CD4-positive, CD25-positive, alpha-beta regulatory T cell (primary cell): ENCODE measurements at regions not wholly inside any gene's neighbourhood (a gene's known extent, or its start where the extent isn't known, plus 50 kb on each side); places are given as distances from the start of the nearest gene placed in this dataset.

Experiments used
- ATAC-seq, 2 donors: fragments of 150-1000 bp; cut with Tn5 transposase; one replicate each; pipeline ENCODE4 v1.10.0; 2021; ENCODE audit warnings: low read depth in 2 of 2, moderate number of reproducible peaks in 2 of 2, moderate library complexity in 1 of 2
- DNase-seq, 3 donors: peaks; one replicate each; pipeline versions ENCODE4 v3.0.0 to v3.0.0-alpha.2; 2012 to 2022; ENCODE audit warnings: mixed read lengths in 1 of 3
- H3K27ac ChIP-seq: one replicate; pipeline ENCODE4 v1.7.0; 2013; ENCODE audit warnings: mild to moderate bottlenecking, low read length; ENCODE audit not compliant: insufficient read depth, poor library complexity, severe bottlenecking
- H3K27me3 ChIP-seq: one replicate; pipeline ENCODE4 v1.7.0; 2013; ENCODE audit warnings: low read length; ENCODE audit not compliant: control insufficient read depth, insufficient read depth
- H3K36me3 ChIP-seq: one replicate; pipeline ENCODE4 v1.7.0; 2013; ENCODE audit warnings: mild to moderate bottlenecking, low read length, moderate library complexity; ENCODE audit not compliant: control insufficient read depth, insufficient read depth
- H3K4me1 ChIP-seq: 2 replicates; pipeline ENCODE4 v1.7.0; 2013; ENCODE audit warnings: mild to moderate bottlenecking, low read length; ENCODE audit not compliant: insufficient read depth, control insufficient read depth, poor library complexity, severe bottlenecking
- H3K4me3 ChIP-seq: one replicate; pipeline ENCODE4 v1.7.0; 2013; ENCODE audit warnings: low read depth, mild to moderate bottlenecking, low read length, moderate library complexity
- H3K9me3 ChIP-seq, 2 experiments: 1 replicate in 1 of 2; 2 replicates in 1 of 2; pipeline ENCODE4 v1.7.0; 2013; ENCODE audit warnings: low read length in 2 of 2, mild to moderate bottlenecking in 1 of 2, moderate library complexity in 1 of 2; ENCODE audit not compliant: control insufficient read depth in 2 of 2
- H3K27ac Mint-ChIP-seq, 3 donors: one replicate each; pipeline ENCODE4 v1.8.0; 2020 to 2022; ENCODE audit warnings: mild to moderate bottlenecking in 3 of 3, mixed read lengths in 3 of 3, moderate library complexity in 2 of 3
- H3K27me3 Mint-ChIP-seq: one replicate; pipeline ENCODE4 v1.8.0; 2022; ENCODE audit warnings: mild to moderate bottlenecking, mixed read lengths
- H3K36me3 Mint-ChIP-seq: one replicate; pipeline ENCODE4 v1.8.0; 2020; ENCODE audit warnings: mixed read lengths
- H3K4me1 Mint-ChIP-seq, 4 donors: one replicate each; pipeline ENCODE4 v1.8.0; 2020 to 2022; ENCODE audit warnings: mixed read lengths in 4 of 4, mild to moderate bottlenecking in 1 of 4
- H3K4me3 Mint-ChIP-seq, 4 donors: one replicate each; pipeline ENCODE4 v1.8.0; 2020 to 2022; ENCODE audit warnings: mild to moderate bottlenecking in 4 of 4, mixed read lengths in 4 of 4, moderate library complexity in 3 of 4
- H3K9me3 Mint-ChIP-seq, 7 donors: one replicate each; pipeline ENCODE4 v1.8.0; 2020 to 2022; ENCODE audit warnings: mixed read lengths in 7 of 7, mild to moderate bottlenecking in 3 of 7, moderate library complexity in 2 of 7

DNA sequence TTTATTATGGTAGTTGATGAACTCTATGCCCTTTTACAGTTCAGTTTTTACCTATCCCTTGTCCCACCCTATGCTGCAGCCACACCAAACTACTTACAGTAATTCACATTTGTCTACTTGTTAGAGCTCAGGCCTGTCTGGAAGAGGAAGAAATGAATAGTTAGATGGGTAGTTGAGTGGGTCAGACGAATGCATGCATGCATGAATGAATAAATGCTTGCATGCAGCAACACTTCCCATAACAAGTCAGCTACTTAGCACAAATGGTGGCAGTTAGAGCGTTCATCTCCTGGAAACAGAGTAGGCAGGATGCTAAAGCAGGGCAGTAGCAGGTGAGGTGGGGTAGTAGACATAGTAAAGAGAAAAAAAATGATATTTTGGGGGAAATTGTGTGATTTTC, 322.3 kb downstream of the NDFIP2 start:
- Mint-ChIP-seq H3K4me1 (no peaks in the 10 kb centered on the region), H3K4me3 (no peak overlapping the region), H3K9me3 (peaks cover 0 to 3% (median 0%) of the 10 kb centered on the region in 7 donors), H3K27me3 (no peaks in the 10 kb centered on the region), H3K36me3 (no peaks in the 10 kb centered on the region), H3K27ac (peak overlapping the region in 1 of 3 donors; percentile 17)
- no peak for DNase-seq
- Histone ChIP-seq H3K4me3 (no peak overlapping the region), H3K9me3 (no peaks in the 10 kb centered on the region), H3K4me1 (no peaks in the 10 kb centered on the region), H3K36me3 (no peaks in the 10 kb centered on the region), H3K27me3 (no peaks in the 10 kb centered on the region), H3K27ac (no peak overlapping the region)
- no peak for ATAC-seq

GRCh38 chr13:79802389-79803085, 321.6 kb downstream of the NDFIP2 start:
- no peaks in the 10 kb centered on the region for H3K4me1 Mint-ChIP-seq
- no peaks in the 10 kb centered on the region for H3K27me3 Mint-ChIP-seq
- DNase-seq (no peak), ATAC-seq (no peak)
- Histone ChIP-seq H3K27me3 (no peaks in the 10 kb centered on the region), H3K4me1 (no peaks in the 10 kb centered on the region), H3K36me3 (no peaks in the 10 kb centered on the region), H3K4me3 (no peak overlapping the region), H3K9me3 (no peaks in the 10 kb centered on the region), H3K27ac (no peak overlapping the region)
- H3K36me3 Mint-ChIP-seq, result no peaks in the 10 kb centered on the region
- H3K9me3 Mint-ChIP-seq, result peaks cover 0 to 3% (median 0%) of the 10 kb centered on the region in 7 donors
- H3K4me3 Mint-ChIP-seq, result no peak overlapping the region
- no peak overlapping the region for H3K27ac Mint-ChIP-seq

GRCh38 chr13:79799059-79799867, 318.3 kb downstream of the NDFIP2 start:
- H3K27me3 Mint-ChIP-seq, result no peaks in the 10 kb centered on the region

DNA sequence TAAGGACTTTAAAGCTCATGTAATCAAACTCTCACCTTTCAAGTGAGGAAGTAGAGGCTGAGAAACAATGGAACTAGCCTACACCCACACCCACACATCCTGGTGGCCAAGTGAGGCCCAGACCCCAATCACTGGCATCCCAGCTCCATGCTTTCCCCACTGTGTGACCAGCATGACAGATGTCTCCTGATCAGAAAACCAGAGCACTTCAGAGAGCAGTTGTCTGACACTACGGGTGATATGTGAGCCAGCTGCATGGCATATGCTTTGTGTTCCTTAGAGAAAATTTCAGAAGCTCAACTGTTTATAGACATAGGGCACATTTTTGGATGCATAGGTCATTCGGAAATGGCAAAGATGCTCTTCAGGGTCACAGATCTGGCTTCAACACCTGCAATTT, 315.2 kb downstream of the NDFIP2 start:
- Mint-ChIP-seq H3K27ac (no peak overlapping the region), H3K36me3 (no peaks in the 10 kb centered on the region), H3K27me3 (peaks cover 4% of the 10 kb centered on the region), H3K4me3 (no peak overlapping the region), H3K4me1 (no peaks in the 10 kb centered on the region), H3K9me3 (peaks cover 0 to 5% (median 0%) of the 10 kb centered on the region in 7 donors)
- Histone ChIP-seq H3K36me3 (no peaks in the 10 kb centered on the region), H3K27ac (no peak overlapping the region), H3K4me3 (no peak overlapping the region), H3K27me3 (no peaks in the 10 kb centered on the region), H3K9me3 (no peaks in the 10 kb centered on the region), H3K4me1 (no peaks in the 10 kb centered on the region)
- no peak for DNase-seq
- no peak for ATAC-seq

More at GRCh38 chr13:79799059-79799867, 318.3 kb downstream of the NDFIP2 start:
- DNase-seq, result no peak
- Mint-ChIP-seq H3K27ac (no peak overlapping the region), H3K36me3 (no peaks in the 10 kb centered on the region), H3K9me3 (no peaks in the 10 kb centered on the region), H3K4me1 (no peaks in the 10 kb centered on the region), H3K4me3 (no peak overlapping the region)
- Histone ChIP-seq H3K27ac (no peak overlapping the region), H3K4me1 (no peaks in the 10 kb centered on the region), H3K27me3 (no peaks in the 10 kb centered on the region), H3K36me3 (no peaks in the 10 kb centered on the region), H3K9me3 (no peaks in the 10 kb centered on the region), H3K4me3 (no peak overlapping the region)
- no peak for ATAC-seq

- Histone ChIP-seq H3K27ac (no peak overlapping the region), H3K4me1 (no peaks in the 10 kb centered on the region), H3K27me3 (no peaks in the 10 kb centered on the region), H3K4me3 (no peak overlapping the region), H3K36me3 (no peaks in the 10 kb centered on the region), H3K9me3 (no peaks in the 10 kb centered on the region)
- no peaks in the 10 kb centered on the region for H3K36me3 Mint-ChIP-seq
- ATAC-seq (no peak), DNase-seq (no peak)
- no peak overlapping the region for H3K4me3 Mint-ChIP-seq
- no peaks in the 10 kb centered on the region for H3K4me1 Mint-ChIP-seq
- H3K9me3 Mint-ChIP-seq, result peaks cover 0 to 6% (median 0%) of the 10 kb centered on the region in 7 donors
- H3K27me3 Mint-ChIP-seq, result peaks cover 4% of the 10 kb centered on the region
- H3K27ac Mint-ChIP-seq, result no peak overlapping the region
Observed at GRCh38 chr13:79794931-79795330, 314.0 kb downstream of the NDFIP2 start.

DNA sequence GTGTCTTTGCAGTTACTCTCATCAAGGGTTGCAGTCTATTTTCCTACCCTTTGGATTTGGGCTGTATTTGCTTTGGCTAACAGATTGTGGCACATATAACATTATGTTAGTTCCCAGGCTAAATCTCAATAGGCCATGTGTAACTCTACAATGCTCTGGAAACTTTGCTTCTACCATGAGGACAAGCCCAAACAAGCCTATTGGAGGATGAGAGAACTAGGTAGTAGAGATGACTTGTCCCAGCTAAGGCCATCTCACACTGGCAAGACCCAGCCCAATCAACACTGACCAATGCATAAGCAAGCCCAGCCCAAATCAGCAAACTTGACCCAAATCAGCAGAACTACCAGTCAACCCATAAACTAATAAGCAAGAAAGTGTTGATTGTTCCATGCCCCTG, 311.8 kb downstream of the NDFIP2 start:
- no peaks in the 10 kb centered on the region for H3K36me3 Mint-ChIP-seq
- H3K4me3 Mint-ChIP-seq, result no peak overlapping the region
- no peaks in the 10 kb centered on the region for H3K27me3 ChIP-seq
- H3K27ac Mint-ChIP-seq, result no peak overlapping the region
- H3K4me1 Mint-ChIP-seq, result no peaks in the 10 kb centered on the region
- H3K27me3 Mint-ChIP-seq, result peaks cover 4% of the 10 kb centered on the region
- peaks cover 0 to 7% (median 4%) of the 10 kb centered on the region in 7 donors for H3K9me3 Mint-ChIP-seq
- ATAC-seq, result no peak
- H3K9me3 ChIP-seq, result no peaks in the 10 kb centered on the region
- DNase-seq, result no peak
- no peaks in the 10 kb centered on the region for H3K36me3 ChIP-seq
- H3K4me3 ChIP-seq, result no peak overlapping the region
- H3K27ac ChIP-seq, result no peak overlapping the region
- H3K4me1 ChIP-seq, result no peaks in the 10 kb centered on the region

DNA sequence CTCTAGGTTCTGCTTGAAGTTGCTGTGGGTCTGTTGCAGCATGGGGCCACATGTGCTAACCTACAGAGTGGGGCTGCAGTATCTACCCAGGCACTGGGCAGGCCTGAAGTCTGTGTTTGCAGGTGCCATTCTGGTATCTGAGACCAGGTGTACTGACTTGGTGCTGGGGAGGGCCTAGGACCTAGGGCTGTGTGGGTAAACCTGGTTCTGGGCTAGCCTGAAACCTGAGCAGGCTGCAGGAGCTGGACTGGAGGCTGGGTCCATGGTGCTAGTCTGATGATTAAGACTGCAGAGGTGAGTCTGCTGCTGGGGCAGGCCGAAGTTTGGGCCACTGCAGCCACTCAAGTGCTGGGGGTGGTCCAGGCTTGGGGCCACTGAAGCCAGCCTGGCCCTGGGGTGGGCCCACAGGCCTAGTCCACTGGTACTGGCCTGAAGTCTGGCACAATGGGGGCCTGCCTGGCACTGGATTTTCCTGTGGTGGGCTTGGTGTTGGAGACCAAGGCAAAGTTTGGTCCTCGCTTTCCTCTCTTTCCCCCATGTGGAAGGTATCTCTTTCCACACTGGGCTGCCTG, 310.6 kb downstream of the NDFIP2 start:
- no peaks in the 10 kb centered on the region for H3K36me3 Mint-ChIP-seq
- no peaks in the 10 kb centered on the region for H3K4me1 Mint-ChIP-seq
- Histone ChIP-seq H3K27ac (no peak overlapping the region), H3K27me3 (no peaks in the 10 kb centered on the region), H3K4me1 (no peaks in the 10 kb centered on the region), H3K36me3 (no peaks in the 10 kb centered on the region), H3K9me3 (no peaks in the 10 kb centered on the region), H3K4me3 (no peak overlapping the region)
- peaks cover 0 to 7% (median 4%) of the 10 kb centered on the region in 7 donors for H3K9me3 Mint-ChIP-seq
- no peak overlapping the region for H3K4me3 Mint-ChIP-seq
- H3K27ac Mint-ChIP-seq, result no peak overlapping the region
- DNase-seq (no peak), ATAC-seq (no peak)
- peaks cover 4% of the 10 kb centered on the region for H3K27me3 Mint-ChIP-seq
